ENCODE measurements at regions not wholly inside any gene's neighbourhood (a gene's known extent, or its start where the extent isn't known, plus 50 kb on each side); places are given as distances from the start of the nearest gene placed in this dataset.

GRCh38 chr10:125300937-125301336, 140.6 kb upstream of the CTBP2 start:
- TF ChIP-seq EZH2 (IDR thresholded peaks at IDR 0.05; ENCODE audit: borderline replicate concordance, low read depth, low read length, poor library complexity, severe bottlenecking): no peak
- no peak for TF ChIP-seq CTCF (conservative IDR thresholded peaks at IDR 0.05; ENCODE audit: low read depth, low read length)
